Stomach smooth muscle (tissue), 2 donors: ENCODE measurements at regions not wholly inside any gene's neighbourhood (a gene's known extent, or its start where the extent isn't known, plus 50 kb on each side); places are given as distances from the start of the nearest gene placed in this dataset.
"Not testable (repeated sequence)": the region's sequence is repeated elsewhere in the genome, so short reads cannot be mapped to it uniquely, and the experiment has no call there.

ENCODE experiments used
- H3K27ac ChIP-seq: one replicate; pipeline ENCODE4 v1.7.0; 2013; ENCODE audit warnings: mild to moderate bottlenecking, low read length, inconsistent platforms
- H3K27me3 ChIP-seq, 2 donors: one replicate each; pipeline ENCODE4 v1.7.0; 2013; ENCODE audit warnings: low read length in 2 of 2; ENCODE audit not compliant: insufficient read depth in 2 of 2, control insufficient read depth in 1 of 2
- H3K36me3 ChIP-seq, 2 donors: one replicate each; pipeline ENCODE4 v1.7.0; 2013; ENCODE audit warnings: low read length in 2 of 2; ENCODE audit not compliant: control insufficient read depth in 2 of 2, insufficient read depth in 2 of 2
- H3K4me1 ChIP-seq: one replicate; pipeline ENCODE4 v1.7.0; 2013; ENCODE audit warnings: low read length; ENCODE audit not compliant: control insufficient read depth, insufficient read depth
- H3K4me3 ChIP-seq, 2 donors: one replicate each; pipeline ENCODE4 v1.7.0; 2013; ENCODE audit warnings: low read length in 2 of 2
- H3K9ac ChIP-seq, 2 donors: one replicate each; pipeline ENCODE4 v1.7.0; 2013; ENCODE audit warnings: low read length in 2 of 2, mild to moderate bottlenecking in 1 of 2
- H3K9me3 ChIP-seq, 2 donors: one replicate each; pipeline ENCODE4 v1.7.0; 2013; ENCODE audit warnings: low read length in 2 of 2; ENCODE audit not compliant: control insufficient read depth in 2 of 2
- donor health status: healthy.
- donor health status: Pancreatic carcinoma.

- Histone ChIP-seq H3K27ac (no peak overlapping the region), H3K9me3 (no peaks in the 10 kb centered on the region), H3K4me1 (no peaks in the 10 kb centered on the region), H3K36me3 (no peaks in the 10 kb centered on the region), H3K9ac (no peak overlapping the region), H3K4me3 (no peak overlapping the region), H3K27me3 (no peaks in the 10 kb centered on the region)
Measured at GRCh38 chr19:28103921-28104320, 1109.0 kb downstream of the UQCRFS1 start.

- not testable (repeated sequence) for H3K27me3 ChIP-seq, H3K36me3 ChIP-seq, H3K4me3 ChIP-seq, H3K9me3 ChIP-seq, H3K4me1 ChIP-seq, H3K27ac ChIP-seq, H3K9ac ChIP-seq
Measured at GRCh38 chr19:28084659-28085157, 1128.2 kb downstream of the UQCRFS1 start.

- Histone ChIP-seq H3K36me3 (no peaks in the 10 kb centered on the region), H3K4me3 (no peak overlapping the region), H3K27me3 (no peaks in the 10 kb centered on the region), H3K4me1 (no peaks in the 10 kb centered on the region), H3K9ac (no peak overlapping the region), H3K9me3 (no peaks in the 10 kb centered on the region), H3K27ac (no peak overlapping the region)
Measured at GRCh38 chr19:28076628-28077027, 1136.3 kb downstream of the UQCRFS1 start.

- Histone ChIP-seq H3K27ac (no peak overlapping the region), H3K36me3 (no peaks in the 10 kb centered on the region), H3K4me1 (no peaks in the 10 kb centered on the region), H3K9ac (no peak overlapping the region), H3K27me3 (no peaks in the 10 kb centered on the region), H3K4me3 (no peak overlapping the region), H3K9me3 (no peaks in the 10 kb centered on the region)
Measured at GRCh38 chr19:28075229-28075628, 1137.7 kb downstream of the UQCRFS1 start.

GRCh38 chr19:28074773-28075172, 1138.2 kb downstream of the UQCRFS1 start:
- Histone ChIP-seq H3K36me3 (no peaks in the 10 kb centered on the region), H3K4me3 (no peak overlapping the region), H3K27ac (no peak overlapping the region), H3K4me1 (no peaks in the 10 kb centered on the region), H3K9me3 (no peaks in the 10 kb centered on the region), H3K27me3 (no peaks in the 10 kb centered on the region), H3K9ac (no peak overlapping the region)

GRCh38 chr19:28067882-28068281, 1145.1 kb downstream of the UQCRFS1 start:
- H3K9me3 ChIP-seq, result no peaks in the 10 kb centered on the region
- H3K27me3 ChIP-seq, result no peaks in the 10 kb centered on the region
- no peak overlapping the region for H3K9ac ChIP-seq
- no peak overlapping the region for H3K27ac ChIP-seq
- no peaks in the 10 kb centered on the region for H3K4me1 ChIP-seq
- H3K4me3 ChIP-seq, result no peak overlapping the region
- no peaks in the 10 kb centered on the region for H3K36me3 ChIP-seq

GRCh38 chr19:28066988-28067387, 1146.0 kb downstream of the UQCRFS1 start:
- H3K4me1 ChIP-seq, result no peaks in the 10 kb centered on the region
- no peaks in the 10 kb centered on the region for H3K27me3 ChIP-seq
- H3K9me3 ChIP-seq, result peaks cover 0 to 3% of the 10 kb centered on the region in 2 donors
- H3K27ac ChIP-seq, result no peak overlapping the region
- H3K36me3 ChIP-seq, result no peaks in the 10 kb centered on the region
- no peak overlapping the region for H3K4me3 ChIP-seq
- H3K9ac ChIP-seq, result no peak overlapping the region

- Histone ChIP-seq H3K27ac (no peak overlapping the region), H3K9me3 (peaks cover 0 to 3% of the 10 kb centered on the region in 2 donors), H3K9ac (no peak overlapping the region), H3K4me3 (no peak overlapping the region), H3K36me3 (no peaks in the 10 kb centered on the region), H3K4me1 (no peaks in the 10 kb centered on the region), H3K27me3 (no peaks in the 10 kb centered on the region)
Measured at GRCh38 chr19:28066161-28066560, 1146.8 kb downstream of the UQCRFS1 start.

GRCh38 chr19:28065026-28065425, 1147.9 kb downstream of the UQCRFS1 start:
- Histone ChIP-seq H3K27me3 (no peaks in the 10 kb centered on the region), H3K9ac (no peak overlapping the region), H3K36me3 (no peaks in the 10 kb centered on the region), H3K4me3 (no peak overlapping the region), H3K4me1 (no peaks in the 10 kb centered on the region), H3K27ac (no peak overlapping the region), H3K9me3 (peaks cover 0 to 3% of the 10 kb centered on the region in 2 donors)

- no peaks in the 10 kb centered on the region for H3K27me3 ChIP-seq
- H3K4me1 ChIP-seq, result no peaks in the 10 kb centered on the region
- H3K4me3 ChIP-seq, result no peak overlapping the region
- no peaks in the 10 kb centered on the region for H3K36me3 ChIP-seq
- peaks cover 0 to 3% of the 10 kb centered on the region in 2 donors for H3K9me3 ChIP-seq
- no peak overlapping the region for H3K9ac ChIP-seq
- H3K27ac ChIP-seq, result no peak overlapping the region
Measured at GRCh38 chr19:28063702-28064101, 1149.2 kb downstream of the UQCRFS1 start.

- Histone ChIP-seq H3K27me3 (no peaks in the 10 kb centered on the region), H3K4me1 (no peaks in the 10 kb centered on the region), H3K9me3 (peaks cover 4 to 17% of the 10 kb centered on the region in 2 donors), H3K9ac (no peak overlapping the region), H3K4me3 (no peak overlapping the region), H3K27ac (no peak overlapping the region), H3K36me3 (no peaks in the 10 kb centered on the region)
Measured at GRCh38 chr19:28061111-28061510, 1151.8 kb downstream of the UQCRFS1 start.
